HepG2 (cell line): ENCODE measurements at regions not wholly inside any gene's neighbourhood (a gene's known extent, or its start where the extent isn't known, plus 50 kb on each side); places are given as distances from the start of the nearest gene placed in this dataset.
A peak's percentile ranks its signal among the peaks of the same experiment; 100 is the strongest.

ENCODE experiments used
- CSRNP1 ChIP-seq: sonication (generic); formaldehyde crosslinking; IDR thresholded peaks from 2 replicates; pipeline ENCODE4 v1.8.1; 2023; ENCODE audit warnings: mild to moderate bottlenecking, missing genetic modification reagents
- FUBP1 ChIP-seq: sonication (generic); formaldehyde crosslinking; IDR thresholded peaks from 2 replicates; pipeline ENCODE4 v1.5.1; 2020; ENCODE audit warnings: missing genetic modification reagents, mild to moderate bottlenecking, borderline replicate concordance
- KLF12 ChIP-seq: sonication (generic); formaldehyde crosslinking; IDR thresholded peaks from 2 replicates; pipeline ENCODE4 v1.4.0; 2020; ENCODE audit warnings: missing genetic modification reagents, borderline replicate concordance
- ZBTB46 ChIP-seq: sonication (generic); formaldehyde crosslinking; IDR thresholded peaks from 2 replicates; pipeline ENCODE4 v1.4.0; 2020; ENCODE audit warnings: mild to moderate bottlenecking, missing genetic modification reagents, borderline replicate concordance
- ZGPAT ChIP-seq: IDR thresholded peaks from 2 replicates; pipeline ENCODE4 v1.6.1; 2016; ENCODE audit warnings: mild to moderate bottlenecking
- ZHX2 ChIP-seq, 2 experiments: sonication (generic) in 1 of 2; formaldehyde crosslinking in 1 of 2; IDR thresholded peaks; 2 replicates each; pipeline versions ENCODE4 v1.6.1 to v1.9.0; 2014 to 2022; ENCODE audit warnings: antibody characterized with exemption in 1 of 2, borderline replicate concordance in 1 of 2, inconsistent platforms in 1 of 2, low read depth in 1 of 2, missing genetic modification reagents in 1 of 2
- ZNF574 ChIP-seq: sonication (generic); formaldehyde crosslinking; IDR thresholded peaks from 2 replicates; pipeline ENCODE4 v1.4.0; 2020; ENCODE audit warnings: missing genetic modification reagents

GRCh38 chr2:238523158-238524110, 96.7 kb downstream of the ASB1 start (continued):
- TF ChIP-seq ZHX2 (IDR thresholded peaks at IDR 0.05; ENCODE audit: low read depth) (0 out of 2 replicates have a peak, but pooled peaks have one; percentile 33), ZHX2 (CRISPR knock-in tag; IDR thresholded peaks at IDR 0.05; ENCODE audit: borderline replicate concordance) (no peak), CSRNP1 (CRISPR knock-in tag) (no peak), KLF12 (CRISPR knock-in tag) (no peak), ZBTB46 (CRISPR knock-in tag) (no peak), ZGPAT (CRISPR knock-in tag) (peak; percentile 83), FUBP1 (CRISPR knock-in tag) (no peak), ZNF574 (CRISPR knock-in tag) (0 out of 2 replicates have a peak, but pooled peaks have one; percentile 28)
